SK-N-SH treated with all-trans-retinoic acid at 6 μM for 48 hours (cell line): ENCODE measurements at regions not wholly inside any gene's neighbourhood (a gene's known extent, or its start where the extent isn't known, plus 50 kb on each side); places are given as distances from the start of the nearest gene placed in this dataset.
"Not testable (repeated sequence)": the region's sequence is repeated elsewhere in the genome, so short reads cannot be mapped to it uniquely, and the experiment has no call there.

Experiments used
- ATAC-seq: fragments of 200-7000 bp; cut with Tn5 transposase; 3 replicates; pipeline ENCODE4 v1.9.1; 2020; ENCODE audit warnings: mild to moderate bottlenecking, moderate library complexity
- ARNTL ChIP-seq: fragments of 450-650 bp; formaldehyde crosslinking; IDR thresholded peaks from 2 replicates; pipeline ENCODE4 v1.5.0; 2020; ENCODE audit warnings: low read depth, mild to moderate bottlenecking, moderate library complexity, borderline replicate concordance
- CSDC2 ChIP-seq: fragments of 250-450 bp; sonication (Bioruptor Pico); IDR thresholded peaks from 2 replicates; pipeline ENCODE4 v1.5.0; 2020; ENCODE audit warnings: mild to moderate bottlenecking, moderate library complexity
- ESRRG ChIP-seq: fragments of 250-450 bp; sonication (Bioruptor Pico); IDR thresholded peaks from 2 replicates; pipeline ENCODE4 v1.6.1; 2021; ENCODE audit warnings: mild to moderate bottlenecking
- GLIS3 ChIP-seq: fragments of 250-450 bp; sonication (Bioruptor Pico); IDR thresholded peaks from 2 replicates; pipeline ENCODE4 v1.5.0; 2020; ENCODE audit warnings: mild to moderate bottlenecking, moderate library complexity
- ISL1 ChIP-seq: fragments of 250-450 bp; sonication (Bioruptor Pico); IDR thresholded peaks from 2 replicates; pipeline ENCODE4 v2.1.2; 2022; ENCODE audit warnings: mild to moderate bottlenecking, moderate library complexity
- OSR1 ChIP-seq: fragments of 250-450 bp; sonication (Bioruptor Pico); IDR thresholded peaks from 2 replicates; pipeline ENCODE4 v1.8.0; 2022; ENCODE audit warnings: moderate library complexity, mild to moderate bottlenecking, inconsistent platforms
- PPARA ChIP-seq: fragments of 250-450 bp; sonication (Bioruptor Pico); IDR thresholded peaks from 2 replicates; pipeline ENCODE4 v1.5.0; 2020; ENCODE audit warnings: mild to moderate bottlenecking, borderline replicate concordance
- RARB ChIP-seq: fragments of 250-450 bp; sonication (Bioruptor Pico); IDR thresholded peaks from 2 replicates; pipeline ENCODE4 v1.8.0; 2021; ENCODE audit warnings: mild to moderate bottlenecking, moderate library complexity
- SNAI2 ChIP-seq: fragments of 250-450 bp; sonication (Bioruptor Pico); IDR thresholded peaks from 2 replicates; pipeline ENCODE4 v1.5.0; 2020; ENCODE audit warnings: mild to moderate bottlenecking, moderate library complexity
- TCF4 ChIP-seq: fragments of 250-450 bp; sonication (Bioruptor Pico); IDR thresholded peaks from 2 replicates; pipeline ENCODE4 v1.8.0; 2021; ENCODE audit warnings: mild to moderate bottlenecking, moderate library complexity, borderline replicate concordance
- TOX ChIP-seq: fragments of 250-450 bp; sonication (Bioruptor Pico); IDR thresholded peaks from 2 replicates; pipeline ENCODE4 v1.8.0; 2021; ENCODE audit warnings: mild to moderate bottlenecking, moderate library complexity, borderline replicate concordance
- ZC3H10 ChIP-seq: fragments of 250-450 bp; sonication (Bioruptor Pico); IDR thresholded peaks from 2 replicates; pipeline ENCODE4 v1.5.1; 2021; ENCODE audit warnings: mild to moderate bottlenecking, moderate library complexity
- ZFP30 ChIP-seq: fragments of 450-650 bp; formaldehyde crosslinking; IDR thresholded peaks from 2 replicates; pipeline ENCODE4 v1.5.0; 2022; ENCODE audit warnings: mild to moderate bottlenecking, moderate library complexity
- ZNF70 ChIP-seq: fragments of 450-650 bp; formaldehyde crosslinking; IDR thresholded peaks from 2 replicates; pipeline ENCODE4 v1.5.0; 2020; ENCODE audit warnings: mild to moderate bottlenecking, moderate library complexity
- ZNF8 ChIP-seq: fragments of 450-650 bp; formaldehyde crosslinking; IDR thresholded peaks from 2 replicates; pipeline ENCODE4 v1.5.0; 2020; ENCODE audit warnings: mild to moderate bottlenecking, moderate library complexity
- TF ChIP-seq, protein P1 (sequence below): fragments of 250-450 bp; sonication (Bioruptor Pico); IDR thresholded peaks from 2 replicates; pipeline ENCODE4 v1.5.1; 2020; ENCODE audit warnings: low read depth, mild to moderate bottlenecking, moderate library complexity
- TF ChIP-seq, protein P2 (sequence below): fragments of 250-450 bp; sonication (Bioruptor Pico); IDR thresholded peaks from 2 replicates; pipeline ENCODE4 v1.5.1; 2021; ENCODE audit warnings: mild to moderate bottlenecking, moderate library complexity
- TF ChIP-seq, protein P3 (sequence below): fragments of 250-450 bp; sonication (Bioruptor Pico); IDR thresholded peaks from 2 replicates; pipeline ENCODE4 v1.5.0; 2020; ENCODE audit warnings: mild to moderate bottlenecking, moderate library complexity
- TF ChIP-seq, protein P4 (sequence below): fragments of 250-450 bp; sonication (Bioruptor Pico); IDR thresholded peaks from 2 replicates; pipeline ENCODE4 v1.8.0; 2020; ENCODE audit warnings: mild to moderate bottlenecking, moderate library complexity, borderline replicate concordance
- TF ChIP-seq, protein P5 (sequence below): fragments of 250-450 bp; sonication (Bioruptor Pico); IDR thresholded peaks from 2 replicates; pipeline ENCODE4 v1.8.0; 2021; ENCODE audit warnings: low read depth, mild to moderate bottlenecking, moderate library complexity, borderline replicate concordance

DNA sequence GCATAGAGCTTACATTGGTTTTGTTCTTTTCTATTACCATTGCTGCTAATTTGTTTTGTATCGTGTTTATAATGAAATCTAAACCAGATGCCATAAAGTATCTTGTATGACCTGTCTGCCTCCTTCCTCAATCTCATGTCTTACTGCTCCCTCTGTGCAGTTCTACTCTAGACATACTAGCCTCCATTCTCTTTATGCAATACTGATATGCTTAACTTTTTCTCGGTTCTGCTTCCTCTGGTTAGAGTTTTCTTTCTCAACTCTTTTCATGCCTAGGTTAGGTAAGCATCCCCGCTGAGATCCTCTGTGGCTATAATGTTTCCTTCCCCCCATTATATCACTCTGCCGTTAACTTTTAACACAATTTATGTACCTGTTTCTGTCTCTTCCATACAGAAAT lies 852.3 kb downstream of the TRHDE start:
- ATAC-seq: no peak

DNA sequence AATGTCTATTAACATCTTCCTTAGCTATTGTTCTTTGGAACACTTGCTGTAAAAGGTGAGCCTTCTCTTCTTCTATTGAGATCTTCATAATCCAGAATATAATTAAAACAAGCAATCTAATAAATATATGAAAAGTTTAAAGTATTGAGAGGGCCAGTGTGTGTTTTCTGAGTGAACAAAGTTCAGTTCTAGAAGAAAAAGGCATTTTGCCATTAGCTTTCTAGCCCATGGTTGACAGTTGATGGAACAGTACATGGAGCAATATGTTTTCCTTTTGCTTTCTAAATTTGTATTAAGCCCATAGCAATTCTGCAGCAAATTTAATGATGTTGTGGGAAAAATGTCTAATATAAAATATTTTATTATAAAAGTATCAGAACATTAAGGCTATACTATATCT lies 853.0 kb downstream of the TRHDE start:
- TF ChIP-seq, protein P1, sequence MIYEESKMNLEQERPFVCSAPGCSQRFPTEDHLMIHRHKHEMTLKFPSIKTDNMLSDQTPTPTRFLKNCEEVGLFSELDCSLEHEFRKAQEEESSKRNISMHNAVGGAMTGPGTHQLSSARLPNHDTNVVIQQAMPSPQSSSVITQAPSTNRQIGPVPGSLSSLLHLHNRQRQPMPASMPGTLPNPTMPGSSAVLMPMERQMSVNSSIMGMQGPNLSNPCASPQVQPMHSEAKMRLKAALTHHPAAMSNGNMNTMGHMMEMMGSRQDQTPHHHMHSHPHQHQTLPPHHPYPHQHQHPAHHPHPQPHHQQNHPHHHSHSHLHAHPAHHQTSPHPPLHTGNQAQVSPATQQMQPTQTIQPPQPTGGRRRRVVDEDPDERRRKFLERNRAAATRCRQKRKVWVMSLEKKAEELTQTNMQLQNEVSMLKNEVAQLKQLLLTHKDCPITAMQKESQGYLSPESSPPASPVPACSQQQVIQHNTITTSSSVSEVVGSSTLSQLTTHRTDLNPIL (CRISPR knock-in tag): no peak
- TF ChIP-seq, all 23 proteins: peak for 0
- ATAC-seq: no peak

More for the DNA sequence above, 852.3 kb downstream of the TRHDE start:
- TF ChIP-seq, protein P1 (CRISPR knock-in tag): no peak
- TF ChIP-seq ZFP30 (CRISPR knock-in tag): no peak

DNA sequence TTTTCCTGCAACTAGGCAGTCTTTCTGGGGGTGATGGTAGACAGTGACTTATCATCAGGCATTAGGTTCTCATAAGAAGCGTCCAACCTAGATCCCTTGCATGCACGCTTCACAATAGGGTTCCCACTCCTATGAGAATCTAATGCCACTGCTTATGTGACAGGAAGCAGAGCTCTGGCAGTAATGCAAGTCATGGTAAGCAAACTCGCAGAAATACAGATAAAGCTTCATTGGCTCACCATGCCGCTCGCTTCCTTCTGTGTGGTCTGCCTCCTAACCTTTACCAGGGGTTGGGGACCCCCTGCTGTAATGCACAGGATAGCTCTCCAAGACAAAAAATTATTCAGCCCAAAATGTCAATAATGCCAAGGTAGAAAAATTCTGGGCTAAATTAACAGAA lies 864.2 kb downstream of the TRHDE start:
- ATAC-seq: no peak
- TF ChIP-seq ZNF8 (no peak), ARNTL (no peak), ZC3H10 (no peak), ZFP30 (CRISPR knock-in tag) (no peak), ESRRG (CRISPR knock-in tag) (no peak), ZNF70 (CRISPR knock-in tag) (no peak)
- TF ChIP-seq, protein P2, sequence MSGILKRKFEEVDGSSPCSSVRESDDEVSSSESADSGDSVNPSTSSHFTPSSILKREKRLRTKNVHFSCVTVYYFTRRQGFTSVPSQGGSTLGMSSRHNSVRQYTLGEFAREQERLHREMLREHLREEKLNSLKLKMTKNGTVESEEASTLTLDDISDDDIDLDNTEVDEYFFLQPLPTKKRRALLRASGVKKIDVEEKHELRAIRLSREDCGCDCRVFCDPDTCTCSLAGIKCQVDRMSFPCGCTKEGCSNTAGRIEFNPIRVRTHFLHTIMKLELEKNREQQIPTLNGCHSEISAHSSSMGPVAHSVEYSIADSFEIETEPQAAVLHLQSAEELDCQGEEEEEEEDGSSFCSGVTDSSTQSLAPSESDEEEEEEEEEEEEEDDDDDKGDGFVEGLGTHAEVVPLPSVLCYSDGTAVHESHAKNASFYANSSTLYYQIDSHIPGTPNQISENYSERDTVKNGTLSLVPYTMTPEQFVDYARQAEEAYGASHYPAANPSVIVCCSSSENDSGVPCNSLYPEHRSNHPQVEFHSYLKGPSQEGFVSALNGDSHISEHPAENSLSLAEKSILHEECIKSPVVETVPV (CRISPR knock-in tag): no peak

DNA sequence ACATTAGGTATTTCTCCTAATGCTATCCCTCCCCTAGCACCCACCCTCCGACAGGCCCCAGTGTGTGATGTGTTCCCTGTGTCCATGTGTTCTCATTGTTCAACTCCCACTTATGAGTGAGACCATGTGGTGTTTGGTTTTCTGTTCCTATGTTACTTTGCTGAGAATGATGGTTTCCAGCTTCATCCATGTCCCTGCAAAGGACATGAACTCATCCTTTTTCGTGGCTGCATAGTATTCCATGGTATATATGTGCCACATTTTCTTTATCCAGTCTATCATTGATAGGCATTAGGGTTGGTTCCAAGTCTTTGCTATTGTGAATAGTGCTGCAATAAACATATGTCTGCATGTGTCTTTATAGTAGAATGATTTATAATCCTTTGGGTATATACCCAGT lies 867.5 kb downstream of the TRHDE start:
- ATAC-seq: not testable (repeated sequence)

DNA sequence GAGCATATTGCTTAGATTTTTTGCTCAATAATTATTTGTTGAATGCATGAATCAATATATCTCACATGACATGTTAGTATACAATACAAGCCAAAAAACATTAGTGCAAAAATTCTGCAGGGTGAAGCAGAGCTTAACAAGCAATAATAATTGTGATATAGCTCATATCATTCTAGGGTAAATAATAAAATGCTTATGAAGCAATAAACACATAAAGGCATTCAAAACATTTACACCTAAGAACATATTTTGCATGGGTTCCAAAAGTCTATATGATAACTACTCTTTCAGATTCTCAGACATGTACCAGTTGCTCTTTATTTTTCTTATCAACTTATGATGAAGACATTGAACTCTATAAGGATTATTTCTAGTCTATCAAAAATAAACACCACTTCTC lies 886.2 kb downstream of the TRHDE start:
- TF ChIP-seq CSDC2 (CRISPR knock-in tag) (no peak), GLIS3 (CRISPR knock-in tag) (no peak), ZFP30 (CRISPR knock-in tag) (no peak), ESRRG (CRISPR knock-in tag) (no peak), ZNF70 (CRISPR knock-in tag) (no peak), OSR1 (CRISPR knock-in tag) (no peak), ZC3H10 (no peak), PPARA (CRISPR knock-in tag) (no peak)
- TF ChIP-seq, protein P3, sequence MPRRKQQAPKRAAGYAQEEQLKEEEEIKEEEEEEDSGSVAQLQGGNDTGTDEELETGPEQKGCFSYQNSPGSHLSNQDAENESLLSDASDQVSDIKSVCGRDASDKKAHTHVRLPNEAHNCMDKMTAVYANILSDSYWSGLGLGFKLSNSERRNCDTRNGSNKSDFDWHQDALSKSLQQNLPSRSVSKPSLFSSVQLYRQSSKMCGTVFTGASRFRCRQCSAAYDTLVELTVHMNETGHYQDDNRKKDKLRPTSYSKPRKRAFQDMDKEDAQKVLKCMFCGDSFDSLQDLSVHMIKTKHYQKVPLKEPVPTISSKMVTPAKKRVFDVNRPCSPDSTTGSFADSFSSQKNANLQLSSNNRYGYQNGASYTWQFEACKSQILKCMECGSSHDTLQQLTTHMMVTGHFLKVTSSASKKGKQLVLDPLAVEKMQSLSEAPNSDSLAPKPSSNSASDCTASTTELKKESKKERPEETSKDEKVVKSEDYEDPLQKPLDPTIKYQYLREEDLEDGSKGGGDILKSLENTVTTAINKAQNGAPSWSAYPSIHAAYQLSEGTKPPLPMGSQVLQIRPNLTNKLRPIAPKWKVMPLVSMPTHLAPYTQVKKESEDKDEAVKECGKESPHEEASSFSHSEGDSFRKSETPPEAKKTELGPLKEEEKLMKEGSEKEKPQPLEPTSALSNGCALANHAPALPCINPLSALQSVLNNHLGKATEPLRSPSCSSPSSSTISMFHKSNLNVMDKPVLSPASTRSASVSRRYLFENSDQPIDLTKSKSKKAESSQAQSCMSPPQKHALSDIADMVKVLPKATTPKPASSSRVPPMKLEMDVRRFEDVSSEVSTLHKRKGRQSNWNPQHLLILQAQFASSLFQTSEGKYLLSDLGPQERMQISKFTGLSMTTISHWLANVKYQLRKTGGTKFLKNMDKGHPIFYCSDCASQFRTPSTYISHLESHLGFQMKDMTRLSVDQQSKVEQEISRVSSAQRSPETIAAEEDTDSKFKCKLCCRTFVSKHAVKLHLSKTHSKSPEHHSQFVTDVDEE (CRISPR knock-in tag): no peak
- TF ChIP-seq, protein P4, sequence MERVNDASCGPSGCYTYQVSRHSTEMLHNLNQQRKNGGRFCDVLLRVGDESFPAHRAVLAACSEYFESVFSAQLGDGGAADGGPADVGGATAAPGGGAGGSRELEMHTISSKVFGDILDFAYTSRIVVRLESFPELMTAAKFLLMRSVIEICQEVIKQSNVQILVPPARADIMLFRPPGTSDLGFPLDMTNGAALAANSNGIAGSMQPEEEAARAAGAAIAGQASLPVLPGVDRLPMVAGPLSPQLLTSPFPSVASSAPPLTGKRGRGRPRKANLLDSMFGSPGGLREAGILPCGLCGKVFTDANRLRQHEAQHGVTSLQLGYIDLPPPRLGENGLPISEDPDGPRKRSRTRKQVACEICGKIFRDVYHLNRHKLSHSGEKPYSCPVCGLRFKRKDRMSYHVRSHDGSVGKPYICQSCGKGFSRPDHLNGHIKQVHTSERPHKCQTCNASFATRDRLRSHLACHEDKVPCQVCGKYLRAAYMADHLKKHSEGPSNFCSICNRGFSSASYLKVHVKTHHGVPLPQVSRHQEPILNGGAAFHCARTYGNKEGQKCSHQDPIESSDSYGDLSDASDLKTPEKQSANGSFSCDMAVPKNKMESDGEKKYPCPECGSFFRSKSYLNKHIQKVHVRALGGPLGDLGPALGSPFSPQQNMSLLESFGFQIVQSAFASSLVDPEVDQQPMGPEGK (CRISPR knock-in tag): no peak
- no peak for ATAC-seq

DNA sequence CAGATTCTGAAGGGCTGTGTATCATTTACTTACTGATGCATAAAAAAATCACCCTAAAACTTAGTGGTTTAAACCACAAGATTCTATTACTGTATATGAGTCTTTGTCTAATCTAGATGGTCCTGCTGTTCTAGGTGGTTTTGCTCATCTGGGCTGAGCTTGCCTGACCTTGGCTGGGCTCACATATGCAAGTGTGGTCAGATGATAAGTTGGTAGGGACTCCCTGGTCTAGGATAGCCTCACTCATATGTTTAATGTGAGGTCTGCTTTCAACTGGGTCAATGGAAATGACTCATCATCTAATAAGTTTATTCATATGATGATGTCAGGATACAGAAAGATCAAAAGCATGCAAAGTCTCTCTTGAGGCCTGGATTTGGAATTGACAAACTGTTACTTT lies 887.8 kb downstream of the TRHDE start:
- no peak for ATAC-seq
- no peak for TF ChIP-seq RARB (CRISPR knock-in tag)
- no peak for TF ChIP-seq ISL1 (CRISPR knock-in tag)
- TF ChIP-seq ZNF70 (CRISPR knock-in tag): no peak
- TF ChIP-seq ESRRG (CRISPR knock-in tag): no peak
- no peak for TF ChIP-seq SNAI2 (CRISPR knock-in tag)
- no peak for TF ChIP-seq TOX (CRISPR knock-in tag)
- TF ChIP-seq, protein P3 (CRISPR knock-in tag): no peak
- no peak for TF ChIP-seq CSDC2 (CRISPR knock-in tag)
- TF ChIP-seq TCF4 (CRISPR knock-in tag): no peak
- no peak for TF ChIP-seq OSR1 (CRISPR knock-in tag)
- TF ChIP-seq ZFP30 (CRISPR knock-in tag): no peak
- TF ChIP-seq, protein P5, sequence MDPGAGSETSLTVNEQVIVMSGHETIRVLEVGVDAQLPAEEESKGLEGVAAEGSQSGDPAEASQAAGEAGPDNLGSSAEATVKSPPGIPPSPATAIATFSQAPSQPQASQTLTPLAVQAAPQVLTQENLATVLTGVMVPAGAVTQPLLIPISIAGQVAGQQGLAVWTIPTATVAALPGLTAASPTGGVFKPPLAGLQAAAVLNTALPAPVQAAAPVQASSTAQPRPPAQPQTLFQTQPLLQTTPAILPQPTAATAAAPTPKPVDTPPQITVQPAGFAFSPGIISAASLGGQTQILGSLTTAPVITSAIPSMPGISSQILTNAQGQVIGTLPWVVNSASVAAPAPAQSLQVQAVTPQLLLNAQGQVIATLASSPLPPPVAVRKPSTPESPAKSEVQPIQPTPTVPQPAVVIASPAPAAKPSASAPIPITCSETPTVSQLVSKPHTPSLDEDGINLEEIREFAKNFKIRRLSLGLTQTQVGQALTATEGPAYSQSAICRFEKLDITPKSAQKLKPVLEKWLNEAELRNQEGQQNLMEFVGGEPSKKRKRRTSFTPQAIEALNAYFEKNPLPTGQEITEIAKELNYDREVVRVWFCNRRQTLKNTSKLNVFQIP (CRISPR knock-in tag): no peak
